Body of pancreas (tissue), 4 donors: ENCODE measurements at regions not wholly inside any gene's neighbourhood (a gene's known extent, or its start where the extent isn't known, plus 50 kb on each side); places are given as distances from the start of the nearest gene placed in this dataset.

Source experiments
- ATAC-seq: fragments of 150-250 bp; one replicate; pipeline ENCODE4 v1.9.1; 2016
- DNase-seq, 4 donors: peaks; one replicate each; pipeline ENCODE4 v3.0.0-alpha.2; 2019
- H3K27ac ChIP-seq, 4 donors: fragments of 200-600 bp; sonication (generic); 1 replicate in 3 of 4; 2 replicates in 1 of 4; pipeline versions ENCODE4 v1.5.1 to v1.6.1; 2016 to 2019; ENCODE audit warnings: mild to moderate bottlenecking in 1 of 4, mixed read lengths in 1 of 4, moderate library complexity in 1 of 4
- H3K27me3 ChIP-seq, 2 donors: fragments of 200-600 bp; sonication (generic); one replicate each; pipeline ENCODE4 v1.6.0; 2016; ENCODE audit warnings: mild to moderate bottlenecking in 1 of 2
- H3K36me3 ChIP-seq, 2 donors: fragments of 200-600 bp; sonication (generic); replicated peaks in 1 of 2; 2 replicates each; pipeline ENCODE4 v1.5.1; 2016; ENCODE audit warnings: low read depth in 2 of 2; ENCODE audit not compliant: insufficient read depth in 1 of 2
- H3K4me1 ChIP-seq: fragments of 200-600 bp; sonication (generic); one replicate; pipeline ENCODE4 v1.6.0; 2016
- H3K4me3 ChIP-seq, 2 donors: fragments of 200-600 bp; sonication (generic); 1 replicate in 1 of 2; 2 replicates in 1 of 2; pipeline ENCODE4 v1.5.1; 2016 to 2019
- H3K9me3 ChIP-seq, 3 donors: fragments of 200-600 bp; sonication (generic); 1 replicate in 2 of 3; 2 replicates in 1 of 3; pipeline ENCODE4 v1.5.1; 2016
- CTCF ChIP-seq, 7 experiments: fragments of 450-650 bp in 4 of 7; fragments of 200-600 bp in 3 of 7; sonication (generic) in 3 of 7; IDR thresholded peaks; one replicate each; pipeline ENCODE4 v1.5.1; 2016 to 2019; ENCODE audit warnings: antibody characterized with exemption in 7 of 7
- POLR2A ChIP-seq, 3 donors: fragments of 450-650 bp; IDR thresholded peaks; one replicate each; pipeline ENCODE4 v1.6.1; 2016; ENCODE audit warnings: antibody characterized with exemption in 3 of 3, mild to moderate bottlenecking in 2 of 3
- WGBS, 2 donors: methylation state at CpG; one replicate each; pipeline ENCODE4 v1.1.5; 2017; 5-methylcytosine and 5-hydroxymethylcytosine counted together
- intact Hi-C: fragments of 100-400 bp; cut with DNase I; formaldehyde crosslinking; loops from one replicate; pipeline ENCODE4 v1.15.1; 2023

GRCh38 chr2:145116056-145116455 is 596.1 kb upstream of the ZEB2 start:
- H3K4me3 ChIP-seq = no peak overlapping the region
- no peak for TF ChIP-seq CTCF (IDR thresholded peaks at IDR 0.05)
- no peak for TF ChIP-seq POLR2A (IDR thresholded peaks at IDR 0.05)
- no peaks in the 10 kb centered on the region for H3K9me3 ChIP-seq
- no peaks in the 10 kb centered on the region for H3K36me3 ChIP-seq
- intact Hi-C loops = no loop called here
- 91 to 97% methylated on average over 2 of the region's 2 CpGs for WGBS, 2 donors
- no peak for ATAC-seq
- DNase-seq = no peak
- H3K27me3 ChIP-seq = no peaks in the 10 kb centered on the region
- no peak overlapping the region for H3K27ac ChIP-seq
- no peaks in the 10 kb centered on the region for H3K4me1 ChIP-seq

- no peak for TF ChIP-seq POLR2A (IDR thresholded peaks at IDR 0.05)
- intact Hi-C loops = no loop called here
- Histone ChIP-seq H3K9me3 (no peaks in the 10 kb centered on the region), H3K4me1 (no peaks in the 10 kb centered on the region), H3K27ac (no peak overlapping the region), H3K4me3 (no peak overlapping the region), H3K27me3 (no peaks in the 10 kb centered on the region), H3K36me3 (no peaks in the 10 kb centered on the region)
- DNase-seq = no peak
- WGBS, 2 donors = 50 to 51% methylated on average over 2 of the region's 2 CpGs
- no peak for ATAC-seq
Measured at GRCh38 chr2:145114726-145115125, 594.8 kb upstream of the ZEB2 start.

GRCh38 chr2:145112467-145112866 is 592.5 kb upstream of the ZEB2 start:
- no peak for DNase-seq
- Histone ChIP-seq H3K9me3 (no peaks in the 10 kb centered on the region), H3K36me3 (no peaks in the 10 kb centered on the region), H3K27ac (no peak overlapping the region), H3K27me3 (no peaks in the 10 kb centered on the region), H3K4me3 (no peak overlapping the region), H3K4me1 (peaks cover 7% of the 10 kb centered on the region)
- no peak for ATAC-seq
- TF ChIP-seq POLR2A (IDR thresholded peaks at IDR 0.05) = no peak
- TF ChIP-seq CTCF (IDR thresholded peaks at IDR 0.05) = no peak
- intact Hi-C loops = no loop called here

- Histone ChIP-seq H3K9me3 (no peaks in the 10 kb centered on the region), H3K27ac (no peak overlapping the region), H3K27me3 (no peaks in the 10 kb centered on the region), H3K36me3 (no peaks in the 10 kb centered on the region), H3K4me1 (peaks cover 7% of the 10 kb centered on the region), H3K4me3 (no peak overlapping the region)
- DNase-seq = no peak
- TF ChIP-seq POLR2A (IDR thresholded peaks at IDR 0.05) (no peak), CTCF (IDR thresholded peaks at IDR 0.05) (no peak)
- WGBS, 2 donors = 84 to 94% methylated on average over 3 of the region's 3 CpGs
- no peak for ATAC-seq
- intact Hi-C loops = no loop called here
Measured at GRCh38 chr2:145110668-145111356, 590.9 kb upstream of the ZEB2 start.

- no peak overlapping the region for H3K27ac ChIP-seq
- H3K4me3 ChIP-seq = no peak overlapping the region
- DNase-seq (no peak), ATAC-seq (no peak)
- intact Hi-C loops = no loop called here
- no peaks in the 10 kb centered on the region for H3K36me3 ChIP-seq
- WGBS, 2 donors = 84 to 86% methylated on average over 9 of the region's 9 CpGs
- no peaks in the 10 kb centered on the region for H3K27me3 ChIP-seq
- H3K4me1 ChIP-seq = peaks cover 7% of the 10 kb centered on the region
- no peaks in the 10 kb centered on the region for H3K9me3 ChIP-seq
- no peak for TF ChIP-seq POLR2A (IDR thresholded peaks at IDR 0.05)
- TF ChIP-seq CTCF (IDR thresholded peaks at IDR 0.05) = no peak
Measured at GRCh38 chr2:145108959-145109710, 589.2 kb upstream of the ZEB2 start.
